GM12878 (cell line): ENCODE measurements at regions not wholly inside any gene's neighbourhood (a gene's known extent, or its start where the extent isn't known, plus 50 kb on each side); places are given as distances from the start of the nearest gene placed in this dataset.

Experiments used
- ATAC-seq: fragments of 200-7000 bp; cut with Tn5 transposase; 3 replicates; pipeline ENCODE4 v1.9.1; 2020; ENCODE audit warnings: mild to moderate bottlenecking, moderate library complexity
- BruUV-seq: library from RNA; stranded (reverse); fragments of 400-500 nt; replicated peaks from 2 replicates; lab custom pipeline; 2021; lab: Mats Ljungman, UMichigan
- CTCF ChIA-PET: fragments of 300-600 bp; sonication (Branson Sonifier 250); formaldehyde crosslinking; extraction: SDS; loops from one replicate; lab custom pipeline; 2021; ENCODE audit warnings: inconsistent platforms; lab: Yijun Ruan, JAX
- POLR2A ChIA-PET: fragments of 350-600 bp; formaldehyde crosslinking; extraction: SDS; loops from one replicate; lab custom pipeline; 2021; ENCODE audit warnings: inconsistent platforms; lab: Charles Lee
- RAD21 ChIA-PET: fragments of 300-600 bp; sonication (Branson Sonifier 250); formaldehyde crosslinking; loops from one replicate; lab custom pipeline; 2023; ENCODE audit warnings: antibody characterized with exemption; ENCODE audit not compliant: unreplicated experiment; lab: Charles Lee
- SMC1A ChIA-PET: fragments of 300-600 bp; sonication (Branson Sonifier 250); formaldehyde crosslinking; loops from one replicate; lab custom pipeline; 2023; ENCODE audit not compliant: unreplicated experiment, uncharacterized antibody; lab: Charles Lee
- DNase-seq: peaks from one replicate; pipeline ENCODE4 v3.0.0-alpha.2; 2011; ENCODE audit warnings: low read depth, low spot score
- FAIRE-seq: peaks from 3 replicates; lab custom pipeline; 2011; peaks lifted over from hg19 to GRCh38; lab: Jason Lieb, UNC
- H2AFZ ChIP-seq: 2 replicates; pipeline ENCODE4 v1.6.0; 2011; ENCODE audit warnings: low read depth, low read length, control low read depth; ENCODE audit not compliant: control insufficient read depth
- H3K27ac ChIP-seq: 2 replicates; pipeline ENCODE4 v1.5.1; 2011; ENCODE audit warnings: control low read depth; ENCODE audit not compliant: control insufficient read depth, insufficient read depth
- H3K27me3 ChIP-seq, 2 experiments: replicated peaks in 1 of 2; 2 replicates each; pipeline versions ENCODE4 v1.6.0 to v1.6.1; 2011; ENCODE audit warnings: low read length in 1 of 2; ENCODE audit not compliant: control insufficient read depth in 2 of 2, insufficient read depth in 2 of 2
- H3K36me3 ChIP-seq, 2 experiments: 2 replicates each; pipeline ENCODE4 v1.5.1; 2011; ENCODE audit warnings: low read length in 1 of 2; ENCODE audit not compliant: control insufficient read depth in 2 of 2, insufficient read depth in 2 of 2
- H3K4me1 ChIP-seq: 2 replicates; pipeline ENCODE4 v1.6.1; 2011; ENCODE audit warnings: mild to moderate bottlenecking, low read length, moderate library complexity, mixed read lengths; ENCODE audit not compliant: control insufficient read depth, insufficient read depth
- H3K4me2 ChIP-seq: 2 replicates; pipeline ENCODE4 v1.6.0; 2011; ENCODE audit warnings: control low read depth; ENCODE audit not compliant: control insufficient read depth, insufficient read depth
- H3K4me3 ChIP-seq: fragments of 200-600 bp; sonication (generic); 2 replicates; pipeline ENCODE4 v1.5.1; 2016
- H3K79me2 ChIP-seq: 2 replicates; pipeline ENCODE4 v1.6.0; 2011; ENCODE audit warnings: low read length; ENCODE audit not compliant: control insufficient read depth, insufficient read depth
- H3K9ac ChIP-seq: 2 replicates; pipeline ENCODE4 v1.8.0; 2011; ENCODE audit warnings: low read length, control low read depth, mixed read lengths; ENCODE audit not compliant: control insufficient read depth, insufficient read depth
- H3K9me3 ChIP-seq: replicated peaks from 3 replicates; pipeline ENCODE4 v1.5.1; 2011; ENCODE audit warnings: mild to moderate bottlenecking, low read length; ENCODE audit not compliant: control insufficient read depth, insufficient read depth
- H4K20me1 ChIP-seq: 2 replicates; pipeline ENCODE4 v1.6.0; 2011; ENCODE audit not compliant: control insufficient read depth, insufficient read depth
- BCL11A ChIP-seq: IDR thresholded peaks from 2 replicates; pipeline ENCODE4 v1.6.1; 2011; ENCODE audit warnings: low read depth, low read length
- CBFB ChIP-seq: IDR thresholded peaks from 2 replicates; pipeline ENCODE4 v1.6.1; 2016; ENCODE audit warnings: antibody characterized with exemption, low read depth
- EP300 ChIP-seq, 2 experiments: fragments of 150-350 bp in 1 of 2; IDR thresholded peaks; 2 replicates each; pipeline ENCODE4 v1.6.1; 2011 to 2012; ENCODE audit warnings: low read depth in 2 of 2, low read length in 2 of 2, borderline replicate concordance in 1 of 2, improper control_type of control experiment in 1 of 2, inconsistent platforms in 1 of 2; ENCODE audit not compliant: control insufficient read depth in 1 of 2
- GABPA ChIP-seq: IDR thresholded peaks from 2 replicates; pipeline ENCODE4 v1.6.1; 2014; ENCODE audit warnings: antibody characterized with exemption, low read depth, mild to moderate bottlenecking, inconsistent platforms
- KAT2A ChIP-seq: conservative IDR thresholded peaks from 2 replicates; pipeline ENCODE4 v1.6.1; 2011; ENCODE audit warnings: low read depth, low read length; ENCODE audit not compliant: control insufficient read depth
- POLR2AphosphoS2 ChIP-seq: IDR thresholded peaks from 2 replicates; pipeline ENCODE4 v1.6.1; 2011; ENCODE audit warnings: low read depth, mild to moderate bottlenecking, low read length, improper control_type of control experiment, moderate library complexity
- RBBP5 ChIP-seq: fragments of 200-600 bp; sonication (generic); conservative IDR thresholded peaks from 2 replicates; pipeline ENCODE4 v1.6.1; 2016
- RELA ChIP-seq: fragments of 450-650 bp; IDR thresholded peaks from 2 replicates; pipeline ENCODE4 v1.8.0; 2014; ENCODE audit warnings: borderline replicate concordance; ENCODE audit not compliant: partially characterized antibody
- SUPT20H ChIP-seq: IDR thresholded peaks from 2 replicates; pipeline ENCODE4 v1.6.1; 2011; ENCODE audit warnings: low read depth, mild to moderate bottlenecking, low read length, moderate library complexity, borderline replicate concordance; ENCODE audit not compliant: control insufficient read depth
- WGBS: methylation state at CpG from one replicate; pipeline ENCODE4 v1.1.6; 2016; ENCODE audit warnings: low lambda C conversion rate; ENCODE audit not compliant: insufficient replicate concordance, insufficient coverage; ENCODE audit errors: missing lambda C conversion rate; 5-methylcytosine and 5-hydroxymethylcytosine counted together
- in situ Hi-C: fragments of 300-500 bp; cut with MboI; formaldehyde crosslinking; loops from 9 replicates; pipeline ENCODE4 v1.14.3; 2018; ENCODE audit warnings: mixed read lengths
- intact Hi-C: fragments of 100-400 bp; cut with micrococcal nuclease; formaldehyde crosslinking; loops from one replicate; pipeline ENCODE4 v1.14.2; 2022; ENCODE audit not compliant: unreplicated experiment
- TF ChIP-seq, protein P1 (sequence below): fragments of 450-650 bp; conservative IDR thresholded peaks from 2 replicates; pipeline ENCODE4 v1.6.1; 2017; ENCODE audit warnings: mild to moderate bottlenecking, moderate library complexity
- TF ChIP-seq, protein P2 (sequence below): fragments of 450-650 bp; IDR thresholded peaks from 2 replicates; pipeline ENCODE4 v1.6.1; 2016; ENCODE audit warnings: mild to moderate bottlenecking
- TF ChIP-seq, protein P3 (sequence below): IDR thresholded peaks from 2 replicates; pipeline ENCODE4 v1.6.1; 2011; ENCODE audit warnings: borderline replicate concordance, low read depth, mild to moderate bottlenecking, moderate library complexity, mixed read lengths, low read length; ENCODE audit not compliant: insufficient read depth; ENCODE audit errors: extremely low read length

DNA sequence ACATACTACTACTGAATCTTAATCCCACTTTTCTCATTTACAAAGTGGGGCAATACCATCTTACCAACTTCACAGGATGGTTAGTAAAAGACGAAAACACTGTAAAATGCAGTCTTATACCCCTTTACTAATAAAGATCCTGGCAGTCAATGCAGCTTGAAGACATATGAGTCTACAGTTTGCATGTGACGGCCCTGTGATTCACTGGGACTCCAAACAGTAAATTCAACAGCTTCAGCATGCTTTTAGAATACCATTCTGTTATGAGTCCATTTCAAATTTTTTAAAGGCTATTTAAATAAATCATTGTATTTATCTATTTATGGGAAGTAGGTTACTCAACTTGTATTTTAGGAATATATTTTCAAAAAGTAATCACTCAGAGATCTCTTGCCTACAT lies 629.1 kb downstream of the LIG4 start:
- ATAC-seq (no peak), FAIRE-seq (no peak), DNase-seq (no peak)
- in situ Hi-C loops (no loop called here), intact Hi-C loops (no loop called here)
- TF ChIP-seq POLR2AphosphoS2: no peak
- TF ChIP-seq CBFB: no peak
- no peak for TF ChIP-seq KAT2A
- TF ChIP-seq GABPA: no peak
- TF ChIP-seq, protein P1, sequence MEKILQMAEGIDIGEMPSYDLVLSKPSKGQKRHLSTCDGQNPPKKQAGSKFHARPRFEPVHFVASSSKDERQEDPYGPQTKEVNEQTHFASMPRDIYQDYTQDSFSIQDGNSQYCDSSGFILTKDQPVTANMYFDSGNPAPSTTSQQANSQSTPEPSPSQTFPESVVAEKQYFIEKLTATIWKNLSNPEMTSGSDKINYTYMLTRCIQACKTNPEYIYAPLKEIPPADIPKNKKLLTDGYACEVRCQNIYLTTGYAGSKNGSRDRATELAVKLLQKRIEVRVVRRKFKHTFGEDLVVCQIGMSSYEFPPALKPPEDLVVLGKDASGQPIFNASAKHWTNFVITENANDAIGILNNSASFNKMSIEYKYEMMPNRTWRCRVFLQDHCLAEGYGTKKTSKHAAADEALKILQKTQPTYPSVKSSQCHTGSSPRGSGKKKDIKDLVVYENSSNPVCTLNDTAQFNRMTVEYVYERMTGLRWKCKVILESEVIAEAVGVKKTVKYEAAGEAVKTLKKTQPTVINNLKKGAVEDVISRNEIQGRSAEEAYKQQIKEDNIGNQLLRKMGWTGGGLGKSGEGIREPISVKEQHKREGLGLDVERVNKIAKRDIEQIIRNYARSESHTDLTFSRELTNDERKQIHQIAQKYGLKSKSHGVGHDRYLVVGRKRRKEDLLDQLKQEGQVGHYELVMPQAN: no peak
- TF ChIP-seq, protein P2, sequence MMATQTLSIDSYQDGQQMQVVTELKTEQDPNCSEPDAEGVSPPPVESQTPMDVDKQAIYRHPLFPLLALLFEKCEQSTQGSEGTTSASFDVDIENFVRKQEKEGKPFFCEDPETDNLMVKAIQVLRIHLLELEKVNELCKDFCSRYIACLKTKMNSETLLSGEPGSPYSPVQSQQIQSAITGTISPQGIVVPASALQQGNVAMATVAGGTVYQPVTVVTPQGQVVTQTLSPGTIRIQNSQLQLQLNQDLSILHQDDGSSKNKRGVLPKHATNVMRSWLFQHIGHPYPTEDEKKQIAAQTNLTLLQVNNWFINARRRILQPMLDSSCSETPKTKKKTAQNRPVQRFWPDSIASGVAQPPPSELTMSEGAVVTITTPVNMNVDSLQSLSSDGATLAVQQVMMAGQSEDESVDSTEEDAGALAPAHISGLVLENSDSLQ: no peak
- TF ChIP-seq RELA: no peak
- TF ChIP-seq BCL11A: no peak
- TF ChIP-seq, protein P3, sequence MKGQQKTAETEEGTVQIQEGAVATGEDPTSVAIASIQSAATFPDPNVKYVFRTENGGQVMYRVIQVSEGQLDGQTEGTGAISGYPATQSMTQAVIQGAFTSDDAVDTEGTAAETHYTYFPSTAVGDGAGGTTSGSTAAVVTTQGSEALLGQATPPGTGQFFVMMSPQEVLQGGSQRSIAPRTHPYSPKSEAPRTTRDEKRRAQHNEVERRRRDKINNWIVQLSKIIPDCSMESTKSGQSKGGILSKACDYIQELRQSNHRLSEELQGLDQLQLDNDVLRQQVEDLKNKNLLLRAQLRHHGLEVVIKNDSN: no peak
- TF ChIP-seq SUPT20H: no peak
- TF ChIP-seq RBBP5: no peak
- no peak for TF ChIP-seq EP300 (IDR thresholded peaks at IDR 0.05; ENCODE audit: borderline replicate concordance in 1 of 2, control insufficient read depth in 1 of 2, low read depth in 2 of 2, low read length in 2 of 2)
- no peak overlapping the region for H3K4me2 ChIP-seq
- H3K27ac ChIP-seq: no peak overlapping the region
- H3K4me3 ChIP-seq: no peak overlapping the region
- ChIA-PET RAD21 (no interaction called here), CTCF (no interaction called here), POLR2A (no interaction called here), SMC1A (no interaction called here)
- H3K4me1 ChIP-seq: no peaks in the 10 kb centered on the region
- 3% methylated on average over 2 of the region's 2 CpGs for WGBS
- no peaks in the 10 kb centered on the region for H4K20me1 ChIP-seq
- no peak overlapping the region for H3K9ac ChIP-seq
- no peaks in the 10 kb centered on the region for H3K79me2 ChIP-seq
- no TSS peak for BruUV-seq
- no peak overlapping the region for H2AFZ ChIP-seq
- no peaks in the 10 kb centered on the region for H3K9me3 ChIP-seq
- H3K36me3 ChIP-seq: no peaks in the 10 kb centered on the region
- no peaks in the 10 kb centered on the region for H3K27me3 ChIP-seq
